Stimulated activated CD4-positive, alpha-beta T cell treated with anti-CD3 and anti-CD28 coated beads, Interleukin-15, amount 100 ng/mL, for 1 hour (primary cell): ENCODE measurements at regions not wholly inside any gene's neighbourhood (a gene's known extent, or its start where the extent isn't known, plus 50 kb on each side); places are given as distances from the start of the nearest gene placed in this dataset.

Experiments used
- DNase-seq, 2 donors: peaks; one replicate each; pipeline ENCODE4 v3.0.0-alpha.2; 2020; ENCODE audit warnings: low read depth in 1 of 2, low spot score in 1 of 2

DNA sequence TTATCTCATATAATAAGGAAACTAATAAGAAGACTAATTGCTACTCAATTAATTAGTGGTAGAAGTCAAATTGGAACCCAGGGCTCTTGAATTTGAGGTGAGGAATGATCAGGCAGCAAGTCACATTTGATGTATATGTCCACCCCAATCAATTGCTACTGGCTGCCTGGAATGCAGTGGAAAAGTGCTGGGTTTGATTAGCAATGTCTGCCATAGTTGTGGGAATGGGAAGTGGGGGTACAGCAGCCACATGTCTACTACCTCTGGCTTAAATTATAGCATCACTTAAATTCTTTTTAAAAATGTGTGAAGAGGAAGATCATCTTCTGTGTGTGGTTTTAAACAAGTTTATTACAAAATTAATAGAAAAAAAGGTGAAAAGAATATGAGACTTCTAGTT is 50.8 kb upstream of the NAV2 start:
- no peak for DNase-seq

DNA sequence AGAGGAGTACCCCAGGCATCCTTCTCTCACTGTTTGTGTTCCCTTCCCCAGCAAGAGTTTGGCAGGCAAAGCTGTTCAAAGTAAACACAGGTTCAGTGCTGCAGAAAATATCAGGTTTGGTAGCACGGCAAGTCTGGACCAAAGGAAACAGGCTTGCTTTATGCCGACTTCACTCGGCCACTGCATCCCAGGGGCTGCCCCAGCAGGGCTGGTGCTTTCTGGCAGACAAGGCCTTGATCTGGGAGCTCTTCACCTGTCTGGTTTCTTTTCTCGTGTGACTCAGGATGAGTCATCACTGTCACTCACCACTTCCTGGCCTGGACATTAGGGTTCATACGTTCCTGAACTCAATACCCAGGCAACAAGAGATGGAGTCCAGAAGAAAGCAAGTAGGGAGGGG is 52.6 kb upstream of the NAV2 start:
- no peak for DNase-seq

GRCh38 chr11:19659529-19659928 is 53.1 kb upstream of the NAV2 start:
- DNase-seq = no peak

DNA sequence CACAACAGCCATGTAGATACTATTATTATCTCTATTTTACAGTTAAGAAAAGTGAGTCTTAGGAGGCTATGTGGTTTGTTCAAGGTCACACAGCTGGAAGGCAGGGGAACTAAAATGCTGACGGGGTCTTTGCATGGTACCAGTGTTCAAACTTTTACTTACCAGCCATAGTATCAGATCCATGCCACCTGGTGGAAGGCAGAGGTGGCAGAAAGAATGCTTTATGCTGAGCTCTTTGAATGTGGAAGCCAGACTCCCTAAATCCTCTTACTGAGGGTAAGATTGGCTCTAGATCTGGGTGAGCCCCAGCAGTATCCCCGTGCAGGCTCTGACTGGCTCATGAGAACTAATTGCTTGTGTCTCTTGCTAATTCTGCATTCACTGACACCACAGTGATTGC is 54.3 kb upstream of the NAV2 start:
- no peak for DNase-seq

DNA sequence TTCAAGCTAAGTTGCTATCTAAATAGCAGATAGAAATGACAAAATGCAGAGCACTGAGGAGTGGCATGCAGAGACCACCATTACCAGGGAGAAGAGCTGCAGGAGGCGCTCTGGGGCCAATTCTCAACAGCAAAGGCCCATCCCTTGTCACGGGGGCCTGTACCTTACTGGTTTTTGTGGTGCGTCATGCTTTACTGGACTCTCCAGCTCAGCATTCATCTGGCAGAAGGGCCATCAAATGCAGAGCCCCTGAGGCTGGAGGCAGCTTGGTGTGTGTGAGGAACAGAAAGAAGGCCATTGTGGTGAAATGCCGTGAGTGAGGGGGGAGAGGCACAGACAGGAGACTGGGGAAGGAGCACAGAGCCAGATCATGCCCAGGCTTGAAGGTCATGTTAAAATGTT is 56.5 kb upstream of the NAV2 start:
- no peak for DNase-seq

DNA sequence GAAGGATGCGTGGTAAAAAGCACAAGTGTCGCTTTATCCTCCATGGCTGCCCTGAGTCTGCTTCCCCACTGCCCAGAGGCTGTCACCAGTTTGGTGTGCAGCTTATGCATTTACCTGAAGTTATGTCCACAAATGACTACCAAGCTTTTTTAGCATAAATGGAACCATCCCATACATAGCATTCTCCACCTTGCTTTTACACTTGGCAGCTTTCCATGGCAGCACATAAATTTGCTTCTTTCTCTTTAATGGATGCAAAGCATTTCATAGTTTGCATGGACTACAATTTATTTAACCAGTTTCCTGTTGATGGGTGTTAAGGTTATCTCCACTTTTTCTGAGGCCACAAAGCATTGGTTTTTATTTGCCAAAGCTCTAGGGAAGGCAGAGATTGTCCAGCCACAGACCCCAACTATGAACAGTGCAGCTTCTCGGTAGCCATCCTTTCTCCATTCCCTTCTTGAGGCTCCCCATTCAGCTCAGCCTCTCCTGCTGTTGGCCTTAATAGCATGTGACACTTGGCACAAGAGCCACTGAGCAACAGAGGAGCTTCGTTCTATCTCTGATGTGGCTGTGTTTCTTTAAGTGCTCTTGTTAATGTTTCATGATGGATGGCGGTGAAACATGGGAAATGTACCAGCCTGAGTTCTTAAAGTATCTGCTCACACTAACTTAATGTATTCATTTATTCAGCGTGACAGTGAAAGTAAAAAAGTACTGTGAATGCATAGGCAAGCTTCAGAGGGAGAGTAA is 59.8 kb upstream of the NAV2 start:
- no peak for DNase-seq

- DNase-seq = no peak
Observed at GRCh38 chr11:19651653-19652052, 61.0 kb upstream of the NAV2 start.

- DNase-seq = no peak
Observed at GRCh38 chr11:19651028-19651427, 61.6 kb upstream of the NAV2 start.

GRCh38 chr11:19650467-19650866 is 62.2 kb upstream of the NAV2 start:
- DNase-seq = no peak

DNA sequence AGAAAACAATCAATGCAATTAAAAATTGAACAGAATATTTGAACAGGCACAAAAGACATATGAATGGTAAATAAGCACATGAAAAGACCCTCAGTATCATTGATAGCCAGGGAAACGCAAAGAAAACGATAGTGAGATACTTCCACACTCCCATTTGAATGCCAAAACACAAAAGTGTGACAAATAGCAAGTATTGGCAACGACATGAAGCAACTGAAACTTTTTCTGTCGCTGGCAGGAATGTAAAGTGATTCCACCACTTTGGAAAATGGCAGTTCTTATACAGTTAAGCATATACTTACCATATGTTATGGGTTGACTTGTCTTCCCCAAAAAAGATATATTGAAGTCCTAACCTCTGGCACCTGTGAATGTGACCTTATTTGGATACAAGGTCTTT is 62.9 kb upstream of the NAV2 start:
- DNase-seq = no peak

DNA sequence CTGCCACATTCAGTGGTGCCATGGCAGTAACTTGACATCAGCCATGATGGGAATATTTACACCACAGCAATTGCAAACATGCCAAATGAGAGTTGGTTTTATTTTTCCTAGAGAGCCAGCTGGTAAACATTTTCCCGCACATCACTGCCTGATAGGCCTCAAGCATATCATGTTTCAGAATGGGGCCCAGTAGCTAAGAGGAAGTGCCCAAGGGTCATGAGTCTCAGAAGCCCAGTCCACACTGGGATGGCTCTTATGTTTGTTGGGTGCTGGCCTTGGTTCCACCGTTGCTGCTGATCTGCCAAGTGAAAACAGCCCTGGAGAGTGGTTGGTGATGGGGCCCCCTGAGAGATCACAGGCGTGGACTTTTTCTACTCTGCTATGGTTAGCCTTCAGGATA is 64.3 kb upstream of the NAV2 start:
- no peak for DNase-seq

DNA sequence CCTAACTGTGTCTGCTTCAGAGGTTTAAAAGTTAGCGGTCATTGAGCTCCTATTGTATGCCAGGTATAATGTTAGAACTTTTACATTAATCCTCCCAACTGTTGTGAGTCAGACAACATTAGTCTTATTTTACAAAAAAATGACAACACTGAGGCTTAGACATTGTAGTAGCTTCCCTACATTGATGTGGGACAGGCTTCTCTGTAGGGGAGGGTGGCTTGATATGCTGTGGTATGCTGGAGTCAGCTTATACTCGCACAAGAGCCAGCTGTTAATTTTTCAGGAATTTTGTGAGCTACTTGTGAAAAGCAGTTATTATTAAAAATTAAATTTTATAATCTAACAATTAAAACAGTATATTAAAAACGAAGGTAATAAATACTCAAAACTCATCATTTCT is 64.8 kb upstream of the NAV2 start:
- no peak for DNase-seq

- no peak for DNase-seq
Observed at GRCh38 chr11:19646921-19647320, 65.7 kb upstream of the NAV2 start.

- no peak for DNase-seq
Observed at GRCh38 chr11:19646308-19646707, 66.3 kb upstream of the NAV2 start.

DNA sequence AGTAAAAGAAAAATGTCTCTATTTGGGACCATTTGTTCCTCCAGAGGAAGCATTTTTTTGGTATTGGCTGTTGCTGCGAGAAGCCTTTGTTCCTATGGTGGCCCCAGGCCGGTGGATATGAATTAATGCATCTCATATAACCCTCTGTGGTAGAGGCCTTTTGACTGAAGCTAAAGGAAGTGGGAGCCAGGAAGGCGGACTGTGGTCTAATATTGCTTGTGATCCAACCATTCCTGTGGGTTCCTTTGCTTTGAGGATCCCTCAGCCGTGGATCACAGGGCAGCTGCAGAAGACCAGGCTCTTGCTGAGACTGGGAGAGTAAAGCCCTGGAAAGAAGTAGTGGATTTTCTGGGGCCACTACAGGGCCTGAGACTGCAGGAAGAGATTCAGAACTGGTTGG is 68.3 kb upstream of the NAV2 start:
- no peak for DNase-seq

- DNase-seq = no peak
Observed at GRCh38 chr11:19642185-19643158, 70.2 kb upstream of the NAV2 start.

GRCh38 chr11:19639603-19640105 is 73.0 kb upstream of the NAV2 start:
- DNase-seq = no peak

GRCh38 chr11:19635332-19635731 is 77.3 kb upstream of the NAV2 start:
- no peak for DNase-seq

DNA sequence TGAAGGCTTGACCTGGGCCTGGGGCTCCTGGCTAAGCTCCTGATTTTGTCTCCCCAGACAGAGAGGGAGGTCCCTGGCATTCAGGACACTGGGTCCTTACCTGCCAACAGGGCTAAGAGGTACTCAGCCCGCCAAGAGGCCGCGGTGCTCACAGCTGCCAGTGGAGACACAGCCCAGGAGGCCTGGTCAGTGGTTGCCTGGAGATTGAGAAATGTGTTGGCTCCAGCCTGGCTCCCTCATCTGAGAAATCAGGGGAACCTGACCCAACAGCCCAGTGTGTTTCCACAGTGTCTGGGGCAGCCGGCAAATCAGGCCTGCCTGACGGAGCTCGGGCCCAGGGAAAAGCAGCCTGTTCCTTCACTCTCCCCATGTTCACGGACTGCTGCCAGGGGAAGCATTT is 79.4 kb upstream of the NAV2 start:
- DNase-seq = no peak

- no peak for DNase-seq
Observed at GRCh38 chr11:19632499-19632834, 80.2 kb upstream of the NAV2 start.

DNA sequence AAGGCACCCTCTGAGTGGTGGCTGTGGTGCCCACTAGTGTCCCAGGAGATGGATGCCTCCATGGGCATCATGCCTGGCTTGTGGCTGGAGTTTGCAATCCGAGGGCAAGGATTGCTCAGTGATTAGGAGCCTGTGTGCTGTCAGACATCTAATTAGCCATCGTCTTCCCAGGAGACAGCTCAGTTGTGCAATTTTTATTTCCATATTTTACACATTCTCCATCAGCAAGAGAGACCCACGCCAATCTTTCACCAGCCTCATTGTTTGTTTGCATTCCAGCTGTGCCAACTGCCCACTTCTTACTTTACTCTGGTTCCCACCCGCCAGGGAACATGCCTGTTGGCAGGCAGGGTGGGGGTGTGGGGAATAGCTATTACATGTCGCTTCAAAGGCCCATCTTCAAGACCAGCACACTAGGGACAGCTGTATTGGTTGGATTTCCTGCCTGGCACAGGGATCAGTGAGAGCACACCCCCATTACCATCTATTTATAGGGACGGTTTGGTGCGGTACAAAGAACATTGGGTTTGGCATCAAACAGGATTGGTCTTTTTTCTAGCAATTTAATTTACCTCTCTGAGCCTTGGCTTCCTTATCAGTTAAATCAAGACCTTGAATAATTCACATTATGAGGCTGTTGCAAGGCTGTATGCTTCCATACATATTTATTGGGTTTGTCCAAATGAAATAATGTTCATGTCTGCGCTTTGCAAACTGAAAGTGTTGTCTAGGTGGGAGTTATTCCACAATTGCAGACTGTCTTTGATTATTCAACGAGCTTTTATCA is 80.7 kb upstream of the NAV2 start:
- DNase-seq = no peak

- no peak for DNase-seq
Observed at GRCh38 chr11:19628018-19628417, 84.6 kb upstream of the NAV2 start.
